CD4-positive, alpha-beta T cell (primary cell): ENCODE measurements at regions not wholly inside any gene's neighbourhood (a gene's known extent, or its start where the extent isn't known, plus 50 kb on each side); places are given as distances from the start of the nearest gene placed in this dataset.

Experiments
- ATAC-seq: fragments of 200-7000 bp; cut with Tn5 transposase; one replicate; pipeline ENCODE4 v1.10.0; 2022; ENCODE audit warnings: mild to moderate bottlenecking; ENCODE audit not compliant: poor library complexity
- CTCF ChIA-PET: fragments of 350-600 bp; sonication (Branson Sonifier 250); formaldehyde crosslinking; loops from one replicate; lab custom pipeline; 2021; ENCODE audit warnings: antibody characterized with exemption, inconsistent platforms; lab: Charles Lee
- POLR2A ChIA-PET: fragments of 350-600 bp; sonication (Branson Sonifier 250); formaldehyde crosslinking; loops from one replicate; lab custom pipeline; 2021; ENCODE audit warnings: antibody characterized with exemption, inconsistent platforms; lab: Charles Lee
- DNase-seq, 14 experiments: peaks; one replicate each; pipeline ENCODE4 v3.0.0-alpha.2; 2013 to 2020; ENCODE audit warnings: mixed read lengths in 2 of 14
- H3K27ac ChIP-seq, 2 donors: one replicate each; pipeline versions ENCODE4 v1.5.1 to v1.7.0; 2013; ENCODE audit warnings: low read length in 2 of 2, low read depth in 1 of 2, mild to moderate bottlenecking in 1 of 2
- H3K27me3 ChIP-seq, 2 experiments: 1 replicate in 1 of 2; 2 replicates in 1 of 2; pipeline versions ENCODE4 v1.6.1 to v1.7.0; 2013; ENCODE audit warnings: low read length in 2 of 2, control low read depth in 1 of 2, mild to moderate bottlenecking in 1 of 2, moderate library complexity in 1 of 2; ENCODE audit not compliant: insufficient read depth in 2 of 2, control insufficient read depth in 1 of 2
- H3K36me3 ChIP-seq: one replicate; pipeline ENCODE4 v1.6.1; 2013; ENCODE audit warnings: low read length, control low read depth; ENCODE audit not compliant: insufficient read depth
- H3K4me1 ChIP-seq: one replicate; pipeline ENCODE4 v1.6.1; 2013; ENCODE audit warnings: low read length, control low read depth; ENCODE audit not compliant: insufficient read depth
- H3K4me3 ChIP-seq: one replicate; pipeline ENCODE4 v1.5.1; 2013; ENCODE audit warnings: mild to moderate bottlenecking, low read length, moderate library complexity
- H3K9me3 ChIP-seq, 2 experiments: 1 replicate in 1 of 2; 2 replicates in 1 of 2; pipeline versions ENCODE4 v1.6.1 to v1.7.0; 2013; ENCODE audit warnings: low read length in 2 of 2, mild to moderate bottlenecking in 2 of 2, control low read depth in 1 of 2, moderate library complexity in 1 of 2; ENCODE audit not compliant: control insufficient read depth in 1 of 2, insufficient read depth in 1 of 2
- H3K27ac Mint-ChIP-seq: one replicate; pipeline ENCODE4 v1.8.0; 2020; ENCODE audit warnings: mixed read lengths
- H3K27me3 Mint-ChIP-seq: one replicate; pipeline ENCODE4 v1.8.0; 2021; ENCODE audit warnings: mixed read lengths
- H3K36me3 Mint-ChIP-seq: one replicate; pipeline ENCODE4 v1.8.0; 2021; ENCODE audit warnings: low read depth, mixed read lengths
- H3K4me1 Mint-ChIP-seq: one replicate; pipeline ENCODE4 v1.8.0; 2021; ENCODE audit warnings: low read depth, mixed read lengths
- H3K4me3 Mint-ChIP-seq: one replicate; pipeline ENCODE4 v1.8.0; 2020; ENCODE audit warnings: mild to moderate bottlenecking, mixed read lengths
- H3K9me3 Mint-ChIP-seq: one replicate; pipeline ENCODE4 v1.8.0; 2020; ENCODE audit warnings: mixed read lengths
- CTCF ChIP-seq: fragments of 200-600 bp; IDR thresholded peaks from one replicate; pipeline ENCODE4 v1.8.0; 2022; ENCODE audit warnings: antibody characterized with exemption, mild to moderate bottlenecking
- intact Hi-C, 2 experiments: fragments of 100-400 bp; cut with DNase I in 1 of 2; cut with micrococcal nuclease in 1 of 2; formaldehyde crosslinking; loops; one replicate each; pipeline versions ENCODE4 v1.15.1 to v1.9.0; 2023 to 2025; cut with DNase I, micrococcal nuclease

- H3K4me3 ChIP-seq, result no peak overlapping the region
- H3K27me3 ChIP-seq, result peaks cover 0 to 3% of the 10 kb centered on the region in 2 experiments
- peaks cover 28% of the 10 kb centered on the region for H3K27me3 Mint-ChIP-seq
- H3K4me1 ChIP-seq, result no peaks in the 10 kb centered on the region
- no peak overlapping the region for H3K27ac Mint-ChIP-seq
- ChIA-PET POLR2A (no interaction called here), CTCF (no interaction called here)
- H3K4me1 Mint-ChIP-seq, result no peaks in the 10 kb centered on the region
- H3K36me3 Mint-ChIP-seq, result no peaks in the 10 kb centered on the region
- ATAC-seq, result no peak
- H3K36me3 ChIP-seq, result no peaks in the 10 kb centered on the region
- peaks cover 4% of the 10 kb centered on the region for H3K9me3 Mint-ChIP-seq
- H3K9me3 ChIP-seq, result no peaks in the 10 kb centered on the region
- no peak for DNase-seq
- intact Hi-C loops, result no loop called here
- H3K4me3 Mint-ChIP-seq, result no peak overlapping the region
- H3K27ac ChIP-seq, result no peak overlapping the region
- no peak for TF ChIP-seq CTCF
Observed at GRCh38 chr4:41815473-41815872, 66.9 kb upstream of the PHOX2B start.

- H3K9me3 ChIP-seq, result no peaks in the 10 kb centered on the region
- H3K27ac ChIP-seq, result no peak overlapping the region
- H3K36me3 ChIP-seq, result no peaks in the 10 kb centered on the region
- ChIA-PET POLR2A (no interaction called here), CTCF (no interaction called here)
- peaks cover 4% of the 10 kb centered on the region for H3K9me3 Mint-ChIP-seq
- H3K4me3 ChIP-seq, result no peak overlapping the region
- peaks cover 30% of the 10 kb centered on the region for H3K27me3 Mint-ChIP-seq
- H3K36me3 Mint-ChIP-seq, result no peaks in the 10 kb centered on the region
- no peak for ATAC-seq
- TF ChIP-seq CTCF, result no peak
- intact Hi-C loops, result no loop called here
- H3K27me3 ChIP-seq, result peaks cover 0 to 3% of the 10 kb centered on the region in 2 experiments
- no peak overlapping the region for H3K27ac Mint-ChIP-seq
- no peak for DNase-seq
- no peaks in the 10 kb centered on the region for H3K4me1 ChIP-seq
- no peak overlapping the region for H3K4me3 Mint-ChIP-seq
- no peaks in the 10 kb centered on the region for H3K4me1 Mint-ChIP-seq
Observed at GRCh38 chr4:41814565-41814964, 66.0 kb upstream of the PHOX2B start.

DNA sequence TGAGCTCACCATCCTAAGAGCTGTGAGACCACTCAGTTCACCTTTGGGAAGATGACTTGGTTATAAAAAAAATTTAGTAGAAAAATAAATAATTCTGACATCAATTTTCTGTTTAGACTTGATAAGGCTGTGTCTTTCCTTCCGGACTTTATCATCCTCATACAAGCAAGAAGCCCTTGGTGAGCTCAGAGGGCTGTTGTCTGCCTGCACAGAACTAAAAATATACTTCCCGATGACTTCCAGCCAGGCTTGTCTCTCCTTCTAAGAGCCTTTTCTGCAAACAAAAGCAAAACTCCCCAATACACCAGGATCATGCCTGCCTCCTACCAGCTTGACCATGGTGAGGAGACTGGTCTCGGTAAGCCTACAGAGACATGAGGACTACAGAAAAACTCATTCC, 58.3 kb upstream of the PHOX2B start:
- no peak overlapping the region for H3K4me3 Mint-ChIP-seq
- H3K36me3 ChIP-seq, result no peaks in the 10 kb centered on the region
- H3K4me1 ChIP-seq, result no peaks in the 10 kb centered on the region
- H3K9me3 ChIP-seq, result no peaks in the 10 kb centered on the region
- no peak overlapping the region for H3K4me3 ChIP-seq
- ATAC-seq (no peak), DNase-seq (no peak)
- no peak overlapping the region for H3K27ac Mint-ChIP-seq
- intact Hi-C loops, result no loop called here
- H3K9me3 Mint-ChIP-seq, result no peaks in the 10 kb centered on the region
- no peaks in the 10 kb centered on the region for H3K36me3 Mint-ChIP-seq
- TF ChIP-seq CTCF, result no peak
- no peaks in the 10 kb centered on the region for H3K27me3 ChIP-seq
- H3K4me1 Mint-ChIP-seq, result no peaks in the 10 kb centered on the region
- POLR2A ChIA-PET, result no interaction called here
- H3K27ac ChIP-seq, result no peak overlapping the region
- peaks cover 27% of the 10 kb centered on the region for H3K27me3 Mint-ChIP-seq
- CTCF ChIA-PET, result no interaction called here
